ENCODE measurements at regions not wholly inside any gene's neighbourhood (a gene's known extent, or its start where the extent isn't known, plus 50 kb on each side); places are given as distances from the start of the nearest gene placed in this dataset.
"Not testable (repeated sequence)": the region's sequence is repeated elsewhere in the genome, so short reads cannot be mapped to it uniquely, and the experiment has no call there.

DNA sequence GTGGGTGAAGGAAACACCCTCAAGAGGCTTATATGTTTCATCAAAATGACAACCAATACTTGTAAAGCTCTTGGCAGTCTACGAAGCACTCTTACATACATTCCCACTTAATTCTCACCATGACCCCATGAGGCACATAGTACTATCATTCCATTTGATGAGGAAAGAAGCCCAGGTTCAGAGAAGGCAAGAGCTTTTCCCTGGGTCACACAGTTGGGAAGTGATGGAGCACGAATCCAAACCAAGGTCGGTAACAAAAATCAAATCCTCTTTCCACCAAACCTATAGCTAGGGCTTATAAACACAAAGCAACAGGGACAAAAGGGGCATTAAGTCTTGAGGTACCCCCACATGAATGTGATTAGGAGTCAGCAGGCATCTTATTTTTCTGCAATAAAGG lies 187.1 kb downstream of the UACA start:
- no peak for TF ChIP-seq POLR2AphosphoS5 (IDR thresholded peaks at IDR 0.05; ENCODE audit: low read depth)
- H3K27me3 ChIP-seq (ENCODE audit: insufficient read depth, poor library complexity, severe bottlenecking): no peaks in the 10 kb centered on the region
- no peak overlapping the region for H3K27ac ChIP-seq (replicated peaks)
- no peak overlapping the region for H3K4me3 ChIP-seq (replicated peaks; ENCODE audit: insufficient read depth, low read length)
- DNase-seq (ENCODE audit: low read depth in 1 of 2, low spot score in 1 of 2): no peak

DNA sequence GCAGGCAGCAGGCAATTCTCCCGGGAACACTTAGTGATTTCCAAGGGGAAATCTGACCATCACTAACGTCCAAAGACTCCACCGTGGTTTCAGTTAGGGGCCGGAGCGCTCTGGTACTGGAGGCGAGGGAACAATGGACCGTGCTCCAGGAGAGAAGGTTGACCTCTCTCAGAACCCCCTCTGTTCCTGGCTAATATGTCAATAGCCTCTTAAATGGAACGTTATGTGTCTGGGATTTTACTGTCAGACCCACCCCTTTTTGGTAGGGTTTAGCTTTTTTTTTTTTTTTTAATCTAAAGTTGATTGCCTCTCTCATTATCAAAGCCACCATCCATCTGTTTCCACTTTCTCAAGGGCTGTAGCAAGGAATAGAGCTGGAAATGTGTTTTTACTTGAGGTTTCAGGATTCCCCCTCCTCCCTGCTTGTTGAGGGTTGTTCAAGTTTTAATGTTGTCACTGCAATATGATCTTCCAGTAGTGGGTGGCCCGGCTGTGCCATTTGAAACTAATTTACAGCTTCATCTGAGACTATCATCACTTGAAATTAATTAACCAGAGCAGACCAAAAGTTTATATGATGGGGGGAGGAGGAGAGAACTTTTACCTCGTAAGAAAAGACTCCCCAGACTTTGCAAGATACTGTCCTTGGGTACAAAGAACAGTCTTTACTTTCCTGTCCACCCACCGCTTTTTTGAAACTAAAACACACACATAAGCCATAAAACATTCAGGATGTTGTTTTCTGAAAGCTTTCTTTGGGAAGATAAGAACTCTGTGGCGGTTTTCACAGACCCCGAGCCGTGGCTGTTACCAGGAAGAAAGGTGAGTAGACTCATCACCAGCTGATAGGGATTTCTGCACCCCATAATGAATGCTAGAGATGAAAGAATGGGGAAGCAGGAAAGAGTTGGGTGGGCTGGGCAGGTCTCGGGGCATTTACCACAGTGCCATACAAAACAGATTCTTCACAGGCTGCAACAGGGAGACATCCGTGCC lies 187.8 kb downstream of the UACA start:
- no peaks in the 10 kb centered on the region for H3K27me3 ChIP-seq (ENCODE audit: insufficient read depth, poor library complexity, severe bottlenecking)
- H3K27ac ChIP-seq (replicated peaks): no peak overlapping the region
- H3K4me3 ChIP-seq (replicated peaks; ENCODE audit: insufficient read depth, low read length): no peak overlapping the region
- no peak for DNase-seq (ENCODE audit: low read depth in 1 of 2, low spot score in 1 of 2)
- TF ChIP-seq SPI1 (IDR thresholded peaks at IDR 0.05; ENCODE audit: borderline replicate concordance, low read depth) (no peak), POLR2AphosphoS5 (IDR thresholded peaks at IDR 0.05; ENCODE audit: low read depth) (no peak), CTCF (IDR thresholded peaks at IDR 0.05; ENCODE audit: insufficient read depth, low read length) (no peak), GABPA (IDR thresholded peaks at IDR 0.05; ENCODE audit: low read depth) (no peak)
- TF ChIP-seq, protein P1, sequence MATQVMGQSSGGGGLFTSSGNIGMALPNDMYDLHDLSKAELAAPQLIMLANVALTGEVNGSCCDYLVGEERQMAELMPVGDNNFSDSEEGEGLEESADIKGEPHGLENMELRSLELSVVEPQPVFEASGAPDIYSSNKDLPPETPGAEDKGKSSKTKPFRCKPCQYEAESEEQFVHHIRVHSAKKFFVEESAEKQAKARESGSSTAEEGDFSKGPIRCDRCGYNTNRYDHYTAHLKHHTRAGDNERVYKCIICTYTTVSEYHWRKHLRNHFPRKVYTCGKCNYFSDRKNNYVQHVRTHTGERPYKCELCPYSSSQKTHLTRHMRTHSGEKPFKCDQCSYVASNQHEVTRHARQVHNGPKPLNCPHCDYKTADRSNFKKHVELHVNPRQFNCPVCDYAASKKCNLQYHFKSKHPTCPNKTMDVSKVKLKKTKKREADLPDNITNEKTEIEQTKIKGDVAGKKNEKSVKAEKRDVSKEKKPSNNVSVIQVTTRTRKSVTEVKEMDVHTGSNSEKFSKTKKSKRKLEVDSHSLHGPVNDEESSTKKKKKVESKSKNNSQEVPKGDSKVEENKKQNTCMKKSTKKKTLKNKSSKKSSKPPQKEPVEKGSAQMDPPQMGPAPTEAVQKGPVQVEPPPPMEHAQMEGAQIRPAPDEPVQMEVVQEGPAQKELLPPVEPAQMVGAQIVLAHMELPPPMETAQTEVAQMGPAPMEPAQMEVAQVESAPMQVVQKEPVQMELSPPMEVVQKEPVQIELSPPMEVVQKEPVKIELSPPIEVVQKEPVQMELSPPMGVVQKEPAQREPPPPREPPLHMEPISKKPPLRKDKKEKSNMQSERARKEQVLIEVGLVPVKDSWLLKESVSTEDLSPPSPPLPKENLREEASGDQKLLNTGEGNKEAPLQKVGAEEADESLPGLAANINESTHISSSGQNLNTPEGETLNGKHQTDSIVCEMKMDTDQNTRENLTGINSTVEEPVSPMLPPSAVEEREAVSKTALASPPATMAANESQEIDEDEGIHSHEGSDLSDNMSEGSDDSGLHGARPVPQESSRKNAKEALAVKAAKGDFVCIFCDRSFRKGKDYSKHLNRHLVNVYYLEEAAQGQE (IDR thresholded peaks at IDR 0.05; ENCODE audit: insufficient replicate concordance, low read depth): no peak

- not testable (repeated sequence) for H3K4me3 ChIP-seq (replicated peaks; ENCODE audit: insufficient read depth, low read length); H3K27me3 ChIP-seq (ENCODE audit: insufficient read depth, poor library complexity, severe bottlenecking); DNase-seq (ENCODE audit: low read depth in 1 of 2, low spot score in 1 of 2); H3K27ac ChIP-seq (replicated peaks)
Observed at GRCh38 chr15:70574325-70574724, 189.0 kb downstream of the UACA start.

GRCh38 chr15:70573121-70573850 lies 190.1 kb downstream of the UACA start:
- TF ChIP-seq SPI1 (IDR thresholded peaks at IDR 0.05; ENCODE audit: borderline replicate concordance, low read depth) (no peak), CTCF (IDR thresholded peaks at IDR 0.05; ENCODE audit: insufficient read depth, low read length) (no peak), POLR2AphosphoS5 (IDR thresholded peaks at IDR 0.05; ENCODE audit: low read depth) (no peak), GABPA (IDR thresholded peaks at IDR 0.05; ENCODE audit: low read depth) (no peak)
- TF ChIP-seq, protein P1 (IDR thresholded peaks at IDR 0.05; ENCODE audit: insufficient replicate concordance, low read depth): no peak
- DNase-seq (ENCODE audit: low read depth in 1 of 2, low spot score in 1 of 2): no peak
- H3K27ac ChIP-seq (replicated peaks): no peak overlapping the region

More at GRCh38 chr15:70573121-70573850, 190.1 kb downstream of the UACA start:
- no peak overlapping the region for H3K4me3 ChIP-seq (replicated peaks; ENCODE audit: insufficient read depth, low read length)
- no peaks in the 10 kb centered on the region for H3K27me3 ChIP-seq (ENCODE audit: insufficient read depth, poor library complexity, severe bottlenecking)
